NCI-H748 (cell line): ENCODE measurements at regions not wholly inside any gene's neighbourhood (a gene's known extent, or its start where the extent isn't known, plus 50 kb on each side); places are given as distances from the start of the nearest gene placed in this dataset.

Source experiments
- DNase-seq: peaks from one replicate; lab custom pipeline; 2025; ENCODE audit not compliant: unreplicated experiment; lab: John Stamatoyannopoulos, UW

DNA sequence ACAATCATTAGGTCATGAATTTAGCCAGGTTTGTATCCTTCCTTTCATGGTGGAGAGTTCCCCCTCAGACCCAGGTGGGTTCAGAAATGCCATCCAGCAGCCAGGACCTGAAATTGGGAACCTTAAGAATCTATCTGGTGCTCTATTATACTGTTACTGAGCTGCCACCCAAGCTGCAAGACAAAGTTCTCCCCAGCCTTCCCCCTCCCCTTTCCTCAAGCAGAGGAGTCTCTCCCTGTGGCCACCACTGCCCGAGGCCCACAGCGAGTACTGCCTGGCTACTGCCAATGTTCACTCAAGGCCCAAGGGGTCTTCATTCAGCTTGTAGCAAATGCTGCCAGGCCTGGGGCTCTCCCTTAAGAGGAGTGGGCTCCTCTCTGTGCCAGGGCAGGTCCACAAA is 133.8 kb downstream of the TMEM38B start:
- DNase-seq = no peak

DNA sequence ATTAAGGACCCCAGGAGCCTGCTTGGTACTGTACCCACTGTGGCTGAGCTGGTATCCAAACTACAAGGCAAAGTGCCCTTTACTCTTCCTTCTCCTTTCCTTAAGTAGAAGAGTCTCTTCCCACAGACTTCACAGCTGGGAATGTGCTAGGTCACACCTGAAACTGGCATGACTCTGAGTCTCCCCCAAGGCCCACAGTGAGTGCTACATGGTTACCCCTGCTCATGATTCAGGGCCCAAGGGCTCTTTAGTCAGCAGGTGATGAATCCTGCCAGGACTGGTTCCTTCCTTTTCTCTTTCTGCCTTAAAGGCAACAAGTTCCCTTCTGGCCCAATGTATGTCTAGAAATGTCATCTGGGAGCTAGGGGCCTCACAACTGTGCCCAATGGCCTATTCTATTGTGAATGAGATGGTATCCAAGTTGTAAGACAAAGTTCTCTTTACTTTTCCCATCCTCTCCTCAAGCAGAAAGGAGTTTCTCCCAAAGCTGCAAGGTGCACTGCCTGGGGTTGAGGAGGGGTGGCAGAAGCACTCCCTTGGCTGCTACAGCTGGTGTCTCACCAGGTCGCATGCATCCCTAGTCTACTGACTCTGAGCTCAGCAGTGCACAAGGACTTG is 134.4 kb downstream of the TMEM38B start:
- DNase-seq = no peak

DNA sequence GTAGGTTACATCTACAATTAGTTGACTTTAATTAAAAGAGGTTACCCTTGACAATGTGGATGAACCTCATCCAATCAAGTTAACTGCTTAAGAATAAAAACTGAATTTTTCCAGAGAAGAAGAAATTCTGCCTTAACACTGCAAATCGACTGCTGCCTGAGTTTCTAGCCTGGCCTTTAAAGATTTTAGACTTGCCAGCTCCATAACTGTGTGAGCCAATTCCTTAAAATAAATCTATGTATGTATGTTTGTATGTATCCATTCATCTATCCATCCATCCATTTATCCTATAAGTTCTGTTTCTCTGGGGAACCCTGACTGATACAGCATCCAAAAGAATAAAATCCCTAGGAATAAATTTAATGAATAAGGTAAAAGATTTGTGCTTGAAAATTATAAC is 136.1 kb downstream of the TMEM38B start:
- DNase-seq = no peak

DNA sequence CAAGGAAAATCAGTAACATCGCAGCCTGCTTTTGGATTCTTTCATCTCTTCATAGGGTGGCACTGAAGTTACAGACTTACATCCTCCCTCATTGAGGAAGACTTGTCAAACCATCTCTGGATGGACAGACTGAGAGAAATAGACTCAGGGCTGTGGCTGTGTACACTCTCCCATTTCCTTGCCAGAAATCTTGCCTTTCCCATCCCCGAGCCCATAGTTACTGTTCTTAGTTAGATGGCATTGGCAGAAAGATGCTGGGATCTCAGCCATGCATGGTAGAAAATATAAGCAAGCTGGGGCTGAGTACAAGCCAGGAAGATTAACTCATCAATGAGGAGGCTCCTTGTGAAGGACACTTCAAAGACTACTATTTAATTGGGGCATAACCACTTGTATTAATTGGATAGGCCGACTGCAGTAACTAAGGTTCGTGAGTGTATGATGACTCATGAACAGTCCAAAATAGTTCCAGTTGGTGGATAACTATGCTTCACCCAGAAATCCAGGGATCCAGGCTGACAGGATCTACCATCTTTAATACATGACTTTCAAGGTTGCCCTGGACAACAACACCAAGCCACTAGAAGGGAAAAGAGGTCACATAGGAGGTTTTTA is 137.9 kb downstream of the TMEM38B start:
- no peak for DNase-seq

DNA sequence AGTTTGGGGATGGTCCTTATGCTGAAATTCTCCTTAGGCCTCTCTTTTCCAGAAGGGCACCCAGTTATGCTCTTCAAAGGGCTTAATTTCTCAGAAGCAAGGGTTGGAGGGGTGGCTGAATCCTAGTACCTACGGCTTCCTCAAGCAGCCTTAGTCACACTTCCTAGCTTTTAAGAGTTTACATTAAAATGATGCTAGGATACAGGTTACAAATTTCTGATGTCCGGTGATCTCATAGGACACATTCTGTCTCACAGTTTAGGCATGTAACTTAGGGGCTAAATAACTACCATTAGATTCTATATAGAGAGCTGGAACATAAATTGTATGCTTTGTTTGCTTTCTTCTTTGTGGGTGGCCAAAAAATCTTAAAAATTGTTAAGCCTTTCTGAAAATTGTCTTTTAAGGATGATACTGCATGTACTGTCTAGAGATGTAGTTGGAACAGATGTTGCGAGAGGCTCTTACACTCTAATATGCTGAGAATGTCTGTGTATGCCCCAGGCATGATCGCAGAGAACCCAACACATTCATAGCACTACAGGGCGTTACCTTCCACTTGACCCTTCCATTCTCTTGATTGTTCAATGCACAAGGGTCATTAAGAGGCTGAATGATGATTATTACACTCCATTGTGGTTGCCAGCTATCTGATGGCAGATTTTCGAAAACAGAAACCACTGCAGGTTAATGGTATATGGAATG is 139.1 kb downstream of the TMEM38B start:
- DNase-seq = peak; percentile 49

DNA sequence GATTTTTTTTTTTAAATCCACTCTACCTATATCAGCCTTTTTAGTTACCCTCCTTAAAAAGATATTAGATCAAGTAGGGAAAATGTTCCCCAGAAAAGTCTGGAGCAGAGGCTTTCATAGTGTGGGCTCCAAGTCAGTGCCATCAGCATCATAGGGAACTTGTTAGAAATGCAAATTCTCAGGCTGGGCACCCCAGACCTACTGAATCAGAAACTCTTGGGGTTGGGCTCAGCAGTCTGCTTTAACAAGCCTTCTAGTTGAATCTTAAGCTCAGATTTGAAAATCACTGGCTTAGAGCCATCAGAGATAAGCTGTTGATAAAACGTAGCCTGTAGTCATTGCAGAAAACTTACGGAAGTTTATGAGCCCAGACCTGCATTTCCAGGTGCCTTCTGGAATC is 140.1 kb downstream of the TMEM38B start:
- DNase-seq = no peak

DNA sequence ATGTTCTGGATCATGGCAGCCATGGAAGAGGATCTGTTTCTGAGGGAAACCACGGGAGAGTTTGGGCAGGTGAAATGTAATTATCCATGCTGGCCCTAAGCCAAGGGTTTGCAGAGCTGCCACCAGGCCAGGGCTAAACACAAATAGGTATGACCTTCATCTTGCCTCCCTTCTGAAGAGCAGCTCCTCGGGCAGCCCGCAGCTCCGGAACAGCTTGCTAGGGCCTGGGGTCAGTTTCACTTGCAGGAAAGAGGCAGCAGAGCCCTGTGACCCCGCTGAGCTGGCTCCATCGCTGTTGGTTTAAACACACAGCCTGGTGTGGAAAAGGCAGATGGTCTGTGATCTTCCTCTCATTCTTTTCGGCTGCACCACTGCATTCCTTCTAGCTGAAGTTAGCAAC is 141.4 kb downstream of the TMEM38B start:
- peak; percentile 86 for DNase-seq

DNA sequence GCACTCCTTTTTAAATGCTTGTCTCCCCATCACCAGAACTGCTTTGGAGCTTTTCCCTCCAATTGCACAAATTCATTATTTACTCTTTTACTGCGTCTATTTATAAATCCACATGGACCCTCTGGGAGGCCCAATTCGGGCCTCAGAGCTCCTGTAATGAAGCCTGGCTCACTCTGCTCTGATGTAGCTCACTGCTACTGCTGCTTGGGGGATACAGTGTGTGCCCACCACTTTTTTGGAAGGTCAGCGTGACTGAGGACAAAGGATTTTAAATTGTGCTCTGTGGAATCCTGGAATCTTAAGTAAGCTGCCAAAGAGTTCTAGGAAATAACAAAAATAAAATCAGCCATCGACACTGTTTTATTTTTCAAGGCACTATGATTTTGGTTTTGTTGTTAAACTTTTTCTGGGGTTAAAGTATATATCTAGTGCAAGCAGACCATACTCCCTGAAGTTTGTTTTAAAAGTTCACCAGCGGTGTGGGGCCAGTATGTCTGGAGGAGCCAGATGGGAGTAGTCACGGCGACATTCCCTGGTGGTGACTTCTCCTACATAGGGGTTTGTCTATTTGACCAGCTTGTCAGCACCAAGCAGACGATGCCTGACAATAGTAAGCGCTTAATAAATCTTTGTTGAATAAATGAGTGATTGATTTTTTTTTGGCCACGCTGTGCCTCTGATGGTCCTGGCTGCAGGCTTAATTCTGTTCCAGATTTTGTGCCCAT is 142.8 kb downstream of the TMEM38B start:
- no peak for DNase-seq

DNA sequence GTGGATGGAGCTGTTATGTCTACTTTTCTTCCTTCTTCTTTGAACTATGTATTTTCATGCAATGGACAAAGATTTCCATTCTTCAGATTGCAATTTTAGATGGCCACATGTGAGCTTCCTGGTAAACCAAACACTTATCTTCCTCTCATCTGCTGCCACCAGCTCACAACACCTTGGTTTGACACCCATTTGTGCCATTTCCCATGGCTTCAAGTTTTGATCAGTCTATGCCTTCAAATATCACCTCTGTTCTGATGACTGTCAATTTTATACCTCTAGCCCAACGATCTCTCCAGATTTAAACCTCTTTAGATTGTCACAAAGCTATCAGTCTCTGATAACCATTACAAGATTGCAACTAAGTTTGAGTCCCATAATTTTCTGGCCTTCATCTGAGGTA is 147.2 kb downstream of the TMEM38B start:
- DNase-seq = no peak

DNA sequence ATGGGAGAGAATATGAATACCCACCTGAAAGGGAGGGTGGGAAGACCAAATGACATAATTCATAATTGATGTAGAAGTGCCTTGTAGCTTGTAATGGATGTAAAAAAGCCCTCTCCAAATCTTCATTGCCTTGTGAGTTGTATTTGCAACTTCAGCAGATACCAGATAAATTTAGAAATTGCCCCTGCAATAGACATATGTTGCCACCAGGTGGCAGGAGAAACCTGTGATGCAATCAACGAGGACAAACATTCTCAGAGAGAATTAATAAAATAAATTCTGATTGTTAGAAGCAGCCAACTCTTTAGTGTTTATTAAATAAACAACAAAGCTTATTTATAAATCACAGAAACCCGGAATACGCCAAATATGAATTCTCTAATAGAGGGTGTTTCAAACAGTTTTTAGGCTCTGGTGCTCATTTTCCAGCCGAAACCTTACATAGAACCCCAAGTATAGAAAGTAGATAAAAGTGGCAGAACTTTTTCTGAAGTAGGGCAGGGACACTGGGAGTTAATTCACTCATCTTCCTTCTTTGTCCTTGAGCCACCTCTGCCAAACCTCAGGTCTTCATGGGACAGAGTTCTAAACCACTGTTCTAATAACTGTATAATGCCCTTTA is 147.8 kb downstream of the TMEM38B start:
- DNase-seq = peak; percentile 47

DNA sequence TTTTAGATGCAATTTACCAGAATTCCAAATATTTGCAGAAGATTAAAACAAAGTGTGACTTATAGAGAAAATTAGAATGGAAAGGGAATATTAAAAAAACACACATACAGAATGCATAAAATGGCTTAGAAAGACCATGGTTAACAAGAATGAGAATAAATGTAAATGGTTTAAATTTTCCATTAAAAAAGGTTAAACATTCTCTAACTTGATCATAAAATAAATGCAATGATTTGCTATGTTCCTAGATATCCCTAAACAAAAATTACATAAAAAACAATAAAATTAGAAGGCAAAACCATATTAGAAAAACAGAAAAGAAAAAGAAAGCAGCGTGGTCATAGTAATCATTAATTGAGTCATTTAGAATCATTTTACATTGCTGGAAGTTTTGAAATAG is 152.5 kb downstream of the TMEM38B start:
- no peak for DNase-seq

DNA sequence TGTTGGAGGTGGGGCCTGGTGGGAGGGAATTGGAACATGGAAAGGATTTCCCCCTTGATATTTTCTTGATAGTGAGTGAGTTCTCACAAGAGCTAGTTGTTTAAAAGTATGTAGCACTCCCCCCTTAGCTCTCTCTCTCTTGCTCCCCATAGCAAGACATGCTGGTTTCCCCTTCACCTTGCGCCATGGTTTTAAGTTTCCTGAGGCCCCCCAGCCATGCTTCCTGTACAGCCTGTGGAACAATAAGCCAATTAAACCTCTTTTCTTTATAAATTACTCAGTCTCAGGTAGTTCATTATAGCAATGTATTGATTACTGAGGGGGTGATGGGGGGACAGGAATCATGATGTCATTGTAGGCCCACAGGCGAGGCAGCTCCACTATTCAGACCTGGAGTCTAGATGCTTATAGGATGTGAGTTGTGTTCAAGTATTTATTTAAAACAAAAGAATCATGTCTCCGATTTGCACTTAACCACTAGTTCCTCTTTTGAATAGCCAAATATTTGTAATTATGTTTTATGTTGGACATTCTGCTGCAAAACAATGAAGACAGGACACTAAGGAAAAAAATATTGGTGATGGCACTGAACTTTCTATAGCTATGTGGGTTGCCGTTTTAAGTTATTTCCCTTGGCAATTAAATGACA is 156.6 kb downstream of the TMEM38B start:
- DNase-seq = no peak

DNA sequence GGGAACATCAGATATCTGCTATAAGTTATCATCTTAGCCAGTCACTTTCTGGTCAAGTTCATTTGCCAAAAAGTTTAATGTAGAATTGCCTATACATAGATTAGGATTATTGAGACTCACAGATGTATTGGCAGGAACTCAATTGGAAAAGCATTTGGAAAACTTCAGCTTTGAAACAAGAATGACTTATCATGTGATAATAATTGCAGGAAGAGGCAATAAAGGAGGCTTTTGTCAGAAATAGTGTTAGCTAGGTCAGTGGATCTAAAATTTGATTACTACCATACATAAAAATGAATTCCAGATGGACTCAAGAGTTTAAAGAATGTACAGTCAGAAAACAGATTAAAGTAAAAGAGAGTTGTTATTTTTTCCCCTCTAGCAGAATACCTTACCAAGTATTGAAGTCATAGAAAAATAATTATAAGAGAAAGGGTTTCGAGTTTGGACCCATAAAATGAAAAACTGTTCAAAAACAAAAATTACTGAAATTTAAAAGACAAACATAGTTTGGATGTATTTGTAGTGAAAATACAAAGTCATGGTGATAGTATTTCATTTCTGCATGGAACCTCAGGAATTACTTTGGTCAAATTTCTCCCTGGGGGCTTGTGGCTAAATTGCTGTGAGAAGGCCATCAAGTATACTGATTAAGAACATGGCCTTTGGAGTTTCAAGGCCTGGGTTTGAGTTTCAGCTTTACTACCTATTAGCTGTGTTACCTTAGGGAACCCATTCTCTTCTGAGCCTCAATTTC is 159.9 kb downstream of the TMEM38B start:
- DNase-seq = no peak

DNA sequence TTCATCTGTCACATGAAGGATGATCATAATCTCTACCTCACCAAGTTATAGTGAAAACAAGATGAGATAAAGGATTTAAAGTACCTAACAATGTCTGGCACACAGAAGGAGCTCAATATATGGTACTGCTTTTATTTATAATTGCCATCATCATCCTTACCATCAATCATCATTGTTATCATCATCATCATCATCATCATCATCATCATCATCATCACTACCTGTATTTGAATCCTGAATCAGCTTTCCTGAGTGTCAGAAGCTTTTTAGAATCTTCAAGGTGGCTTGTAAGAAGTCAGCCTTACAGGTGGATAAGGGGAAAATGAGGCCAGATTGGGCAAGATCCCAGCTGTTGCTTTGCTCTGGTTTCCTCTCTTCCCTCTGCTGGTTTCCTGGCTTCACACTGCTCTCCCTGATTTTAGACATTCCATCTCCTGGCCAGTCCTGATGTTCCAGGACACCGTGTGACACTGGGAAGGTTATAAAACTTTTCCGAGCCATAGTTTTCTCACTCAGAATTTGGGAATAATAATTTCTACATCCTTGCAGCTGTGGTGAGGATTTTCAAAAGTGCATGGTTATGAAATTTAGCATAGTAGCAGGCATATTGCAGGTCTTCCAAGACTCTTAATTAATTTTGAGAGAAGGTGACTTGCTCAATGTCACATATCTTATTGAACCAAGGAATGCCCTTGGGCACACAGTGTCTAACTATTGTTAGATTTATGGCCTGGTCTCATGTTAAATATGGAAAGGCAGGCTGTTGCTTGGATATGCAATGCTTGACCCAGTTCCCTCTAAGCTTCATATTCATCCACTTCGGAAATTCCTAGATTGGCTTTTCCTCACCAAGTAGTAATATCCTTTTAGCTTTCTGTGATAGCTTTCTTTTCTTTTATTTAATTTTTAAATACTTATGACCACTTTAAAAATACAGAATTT is 160.7 kb downstream of the TMEM38B start:
- no peak for DNase-seq

DNA sequence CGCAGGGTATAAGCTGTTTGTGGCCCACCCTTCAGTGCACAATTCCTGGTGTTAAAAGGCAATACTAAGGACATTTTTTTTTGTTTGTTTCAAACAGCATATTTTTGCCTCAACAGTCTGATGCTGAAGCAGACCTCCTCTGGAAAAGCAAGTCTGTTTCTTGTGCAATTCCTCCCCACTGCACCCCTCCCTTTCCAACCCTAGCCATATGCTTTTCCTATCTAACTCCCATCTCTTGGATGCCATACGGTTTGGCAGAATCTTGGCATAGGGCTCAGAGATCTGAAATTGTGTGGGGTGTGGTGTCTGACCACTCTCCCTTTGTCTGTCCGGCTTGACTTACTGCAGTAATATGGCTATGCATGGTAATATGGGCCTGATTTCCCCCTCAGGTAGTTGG is 161.6 kb downstream of the TMEM38B start:
- DNase-seq = no peak

DNA sequence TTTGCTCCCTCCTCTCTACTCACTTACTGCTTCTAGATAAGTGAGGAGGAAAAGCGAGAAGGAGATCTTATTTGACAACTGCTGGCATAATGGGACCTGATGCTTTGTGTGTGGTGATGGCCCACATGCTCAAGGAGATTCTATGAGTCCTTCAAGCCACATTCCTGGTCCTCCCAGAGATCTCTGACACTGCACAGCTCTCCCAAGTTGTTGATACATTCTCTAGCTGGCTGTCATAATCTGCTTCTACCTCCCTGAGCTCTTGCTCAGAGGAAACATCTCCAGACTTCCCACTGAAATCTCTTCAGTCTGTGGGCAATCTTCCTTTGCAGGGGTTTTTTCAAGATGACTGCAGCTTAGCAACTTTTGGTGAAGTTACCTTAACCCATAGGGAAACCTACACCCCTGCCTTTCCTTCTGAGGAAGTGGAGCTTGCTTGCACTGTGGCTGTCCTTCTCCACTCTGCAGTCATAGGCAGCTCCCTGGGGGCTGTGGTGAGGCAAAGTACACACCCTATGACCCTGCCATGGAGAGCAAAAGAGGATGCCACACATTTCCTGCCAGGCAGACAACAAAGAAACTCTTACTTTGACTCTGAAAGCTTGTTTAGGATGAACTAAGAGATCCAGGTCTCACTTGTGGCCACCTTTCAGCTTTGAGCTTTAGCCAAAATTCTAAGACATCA is 163.8 kb downstream of the TMEM38B start:
- no peak for DNase-seq

DNA sequence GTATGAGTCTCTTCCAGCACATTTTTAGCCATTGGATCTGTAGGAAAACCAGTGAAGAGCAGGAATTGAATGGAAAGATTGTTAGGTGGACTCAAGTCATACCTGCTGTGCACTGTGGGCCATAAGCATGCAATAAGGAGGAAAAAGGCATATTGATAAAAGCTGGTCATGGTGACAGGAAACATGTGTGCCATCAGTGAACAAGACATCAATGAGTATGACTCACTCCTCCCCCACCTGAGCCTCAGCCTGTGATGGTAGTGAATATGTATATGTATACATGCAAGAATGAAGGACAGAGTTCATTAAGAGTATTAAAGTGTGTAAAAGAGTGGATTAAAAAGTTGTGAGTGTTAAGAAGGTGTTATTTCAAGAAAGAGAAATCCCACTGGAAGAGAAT is 164.5 kb downstream of the TMEM38B start:
- no peak for DNase-seq

DNA sequence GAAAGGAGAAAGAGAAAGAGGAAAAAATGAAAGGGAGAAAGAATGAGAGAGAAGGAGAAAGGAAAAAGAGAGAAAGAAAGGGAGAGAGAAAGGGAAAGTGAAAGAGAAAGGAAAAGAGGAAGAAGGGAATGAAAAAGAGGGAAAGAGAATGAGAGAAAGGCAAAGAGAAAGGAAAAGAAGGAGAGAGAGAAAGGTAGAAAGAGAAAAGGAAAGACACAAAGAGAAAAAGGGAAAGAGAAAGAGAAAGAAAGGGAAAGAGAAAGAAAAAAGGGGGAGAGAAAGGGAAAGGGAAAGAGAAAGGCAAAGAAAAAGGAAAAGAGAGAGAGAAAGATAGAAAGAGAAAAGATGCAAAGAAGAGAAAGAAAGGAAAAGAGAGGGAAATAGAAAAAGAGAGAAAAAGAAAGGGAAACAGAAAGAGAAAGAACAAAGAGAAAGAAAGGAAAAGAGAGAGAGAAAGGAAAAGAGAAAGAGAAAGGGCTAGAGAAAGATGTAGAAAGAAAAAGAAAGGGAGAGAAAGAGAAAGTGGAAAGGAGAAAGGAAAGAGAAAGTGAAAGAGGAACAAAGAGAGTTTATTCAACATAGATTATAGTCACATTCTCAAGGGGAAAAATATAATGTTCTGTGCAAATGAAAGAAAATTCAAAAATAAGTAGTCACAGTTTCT is 165.2 kb downstream of the TMEM38B start:
- no peak for DNase-seq
